Caco-2 (cell line): ENCODE measurements at regions not wholly inside any gene's neighbourhood (a gene's known extent, or its start where the extent isn't known, plus 50 kb on each side); places are given as distances from the start of the nearest gene placed in this dataset.

Source experiments
- BruUV-seq: library from RNA; stranded (reverse); fragments of 400-500 nt; replicated peaks from 2 replicates; lab custom pipeline; 2021; lab: Mats Ljungman, UMichigan
- CTCF ChIA-PET: fragments of 300-600 bp; sonication (Branson Sonifier 250); formaldehyde crosslinking; loops from one replicate; lab custom pipeline; 2022; ENCODE audit warnings: antibody characterized with exemption; lab: Charles Lee
- POLR2A ChIA-PET: fragments of 300-600 bp; sonication (Branson Sonifier 250); formaldehyde crosslinking; loops from one replicate; lab custom pipeline; 2022; ENCODE audit warnings: antibody characterized with exemption; lab: Charles Lee
- DNase-seq, 2 experiments: peaks; one replicate each; pipeline versions ENCODE4 v3.0.0 to v3.0.0-alpha.2; 2020 to 2022
- H3K27me3 ChIP-seq: replicated peaks from 2 replicates; pipeline ENCODE4 v1.6.0; 2011; ENCODE audit warnings: low read length; ENCODE audit not compliant: control insufficient read depth, insufficient read depth
- H3K36me3 ChIP-seq: 2 replicates; pipeline ENCODE4 v1.5.1; 2011; ENCODE audit warnings: low read length; ENCODE audit not compliant: control insufficient read depth, insufficient read depth
- H3K4me1 ChIP-seq: fragments of 250-450 bp; sonication (Bioruptor Pico); 2 replicates; pipeline ENCODE4 v1.5.1; 2020; ENCODE audit warnings: mild to moderate bottlenecking
- H3K4me3 ChIP-seq: 2 replicates; pipeline ENCODE4 v1.5.1; 2011; ENCODE audit warnings: low read depth, mild to moderate bottlenecking, control low read depth, low read length
- H3K9me3 ChIP-seq: fragments of 250-450 bp; sonication (Bioruptor Pico); 2 replicates; pipeline ENCODE4 v1.5.1; 2020; ENCODE audit warnings: mild to moderate bottlenecking, moderate library complexity
- H3K27ac Mint-ChIP-seq: one replicate; pipeline ENCODE4 v1.8.0; 2022; ENCODE audit warnings: mixed read lengths; ENCODE audit not compliant: unreplicated experiment
- H3K27me3 Mint-ChIP-seq: one replicate; pipeline ENCODE4 v1.8.0; 2022; ENCODE audit warnings: mixed read lengths; ENCODE audit not compliant: insufficient read depth, unreplicated experiment
- H3K36me3 Mint-ChIP-seq: one replicate; pipeline ENCODE4 v1.8.0; 2022; ENCODE audit warnings: mild to moderate bottlenecking, mixed read lengths; ENCODE audit not compliant: insufficient read depth, unreplicated experiment
- H3K4me1 Mint-ChIP-seq: one replicate; pipeline ENCODE4 v1.8.0; 2022; ENCODE audit warnings: low read depth, mixed read lengths; ENCODE audit not compliant: unreplicated experiment
- H3K4me3 Mint-ChIP-seq: one replicate; pipeline ENCODE4 v1.8.0; 2022; ENCODE audit warnings: mild to moderate bottlenecking, moderate library complexity, mixed read lengths; ENCODE audit not compliant: unreplicated experiment
- H3K9me3 Mint-ChIP-seq: one replicate; pipeline ENCODE4 v1.8.0; 2022; ENCODE audit warnings: mixed read lengths; ENCODE audit not compliant: unreplicated experiment
- CTCF ChIP-seq, 2 experiments: fragments of 200-600 bp in 1 of 2; IDR thresholded peaks; 1 replicate in 1 of 2; 2 replicates in 1 of 2; pipeline versions ENCODE4 v1.5.1 to v1.8.0; 2011 to 2022; ENCODE audit warnings: antibody characterized with exemption in 1 of 2, control low read depth in 1 of 2, inconsistent platforms in 1 of 2, low read depth in 1 of 2, low read length in 1 of 2, mild to moderate bottlenecking in 1 of 2, moderate library complexity in 1 of 2; ENCODE audit not compliant: insufficient read depth in 1 of 2, severe bottlenecking in 1 of 2, unreplicated experiment in 1 of 2
- intact Hi-C: fragments of 100-400 bp; cut with micrococcal nuclease; formaldehyde crosslinking; loops from one replicate; pipeline ENCODE4 v1.10.0; 2022; ENCODE audit not compliant: unreplicated experiment

GRCh38 chr14:76958980-76959710 lies 69.4 kb downstream of the IRF2BPL start:
- Mint-ChIP-seq H3K4me1 (peaks cover 21% of the 10 kb centered on the region), H3K27me3 (no peaks in the 10 kb centered on the region), H3K27ac (no peak overlapping the region), H3K36me3 (no peaks in the 10 kb centered on the region), H3K9me3 (no peaks in the 10 kb centered on the region), H3K4me3 (no peak overlapping the region)
- Histone ChIP-seq H3K27me3 (no peaks in the 10 kb centered on the region), H3K4me3 (no peak overlapping the region), H3K9me3 (no peaks in the 10 kb centered on the region), H3K36me3 (no peaks in the 10 kb centered on the region), H3K4me1 (peaks cover 25% of the 10 kb centered on the region)
- intact Hi-C loops: no loop called here
- POLR2A ChIA-PET: no interaction called here
- CTCF ChIA-PET: no interaction called here
- no peak for DNase-seq
- no TSS peak for BruUV-seq
- no peak for TF ChIP-seq CTCF (IDR thresholded peaks at IDR 0.05; ENCODE audit: insufficient read depth in 1 of 2, low read depth in 1 of 2, low read length in 1 of 2, severe bottlenecking in 1 of 2, unreplicated experiment in 1 of 2)

GRCh38 chr14:76958020-76958979 lies 70.2 kb downstream of the IRF2BPL start:
- intact Hi-C loops: no loop called here
- no peaks in the 10 kb centered on the region for H3K27me3 ChIP-seq
- H3K4me1 ChIP-seq: peaks cover 28% of the 10 kb centered on the region
- ChIA-PET CTCF (no interaction called here), POLR2A (no interaction called here)
- BruUV-seq: no TSS peak
- Mint-ChIP-seq H3K27ac (no peak overlapping the region), H3K27me3 (no peaks in the 10 kb centered on the region), H3K36me3 (no peaks in the 10 kb centered on the region), H3K9me3 (no peaks in the 10 kb centered on the region), H3K4me1 (peaks cover 17% of the 10 kb centered on the region), H3K4me3 (no peak overlapping the region)
- H3K9me3 ChIP-seq: no peaks in the 10 kb centered on the region
- DNase-seq: no peak
- no peak overlapping the region for H3K4me3 ChIP-seq
- H3K36me3 ChIP-seq: no peaks in the 10 kb centered on the region
- TF ChIP-seq CTCF (IDR thresholded peaks at IDR 0.05; ENCODE audit: insufficient read depth in 1 of 2, low read depth in 1 of 2, low read length in 1 of 2, severe bottlenecking in 1 of 2, unreplicated experiment in 1 of 2): no peak

- no peak for TF ChIP-seq CTCF (IDR thresholded peaks at IDR 0.05; ENCODE audit: insufficient read depth in 1 of 2, low read depth in 1 of 2, low read length in 1 of 2, severe bottlenecking in 1 of 2, unreplicated experiment in 1 of 2)
- intact Hi-C loops: no loop called here
- H3K4me3 ChIP-seq: no peak overlapping the region
These were observed 71.2 kb downstream of the IRF2BPL start for GRCh38 chr14:76957224-76957891.

More at GRCh38 chr14:76957224-76957891, 71.2 kb downstream of the IRF2BPL start:
- BruUV-seq: no TSS peak
- Mint-ChIP-seq H3K27me3 (no peaks in the 10 kb centered on the region), H3K36me3 (no peaks in the 10 kb centered on the region), H3K4me1 (peaks cover 16% of the 10 kb centered on the region), H3K9me3 (no peaks in the 10 kb centered on the region), H3K27ac (peak overlapping the region; percentile 18), H3K4me3 (peak overlapping the region; percentile 63)
- ChIA-PET CTCF (no interaction called here), POLR2A (no interaction called here)
- H3K27me3 ChIP-seq: no peaks in the 10 kb centered on the region
- H3K4me1 ChIP-seq: peaks cover 19% of the 10 kb centered on the region
- no peak for DNase-seq
- H3K9me3 ChIP-seq: no peaks in the 10 kb centered on the region
- H3K36me3 ChIP-seq: no peaks in the 10 kb centered on the region
